HS-27A (cell line): ENCODE measurements at regions not wholly inside any gene's neighbourhood (a gene's known extent, or its start where the extent isn't known, plus 50 kb on each side); places are given as distances from the start of the nearest gene placed in this dataset.
A peak's percentile ranks its signal among the peaks of the same experiment; 100 is the strongest.
"Not testable (repeated sequence)": the region's sequence is repeated elsewhere in the genome, so short reads cannot be mapped to it uniquely, and the experiment has no call there.

Source experiments
- DNase-seq: peaks from one replicate; pipeline ENCODE4 v3.0.0-alpha.2; 2012; ENCODE audit warnings: low read depth, missing footprints

DNA sequence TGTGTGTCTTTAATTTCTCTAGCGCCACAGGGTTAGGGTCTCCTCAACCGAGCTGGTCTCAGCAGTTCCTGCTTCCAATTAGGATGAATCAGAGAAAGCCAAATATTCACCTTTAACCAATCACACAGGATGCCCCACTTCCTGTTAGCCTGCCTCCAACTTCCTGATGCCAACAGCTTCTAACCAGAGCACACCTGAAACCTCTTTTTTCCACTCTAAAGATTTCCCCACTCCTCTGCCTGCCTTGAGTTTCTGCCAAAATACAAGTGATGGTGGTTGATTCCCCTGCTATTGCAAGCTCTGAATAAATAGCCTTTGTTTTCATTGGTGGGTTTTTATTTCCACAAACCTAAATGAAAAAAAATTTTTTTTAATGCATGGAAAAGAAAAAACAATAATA is 144.7 kb upstream of the UST start:
- no peak for DNase-seq

GRCh38 chr6:148608199-148608951 is 138.5 kb upstream of the UST start:
- peak; percentile 4 for DNase-seq

DNA sequence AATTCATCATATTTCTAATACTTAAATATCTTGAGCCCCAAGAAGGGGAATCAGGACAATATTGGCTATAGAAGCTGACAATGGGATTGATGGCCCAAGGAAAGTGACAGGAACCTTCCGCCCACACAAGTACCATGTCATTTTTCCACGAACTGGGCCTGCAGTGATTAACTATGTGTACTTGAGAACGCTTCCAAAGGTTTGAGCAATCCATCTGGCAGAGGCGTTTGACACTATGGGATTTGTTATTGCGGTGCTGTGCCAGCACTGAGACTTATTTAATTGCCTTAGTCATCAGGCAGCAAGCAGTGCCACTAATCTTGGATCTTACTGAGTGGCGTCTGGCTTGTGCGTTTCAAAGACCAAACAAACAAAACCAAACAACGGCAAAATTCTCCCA is 135.6 kb upstream of the UST start:
- no peak for DNase-seq

- no peak for DNase-seq
Observed at GRCh38 chr6:148612043-148612442, 134.8 kb upstream of the UST start.

DNA sequence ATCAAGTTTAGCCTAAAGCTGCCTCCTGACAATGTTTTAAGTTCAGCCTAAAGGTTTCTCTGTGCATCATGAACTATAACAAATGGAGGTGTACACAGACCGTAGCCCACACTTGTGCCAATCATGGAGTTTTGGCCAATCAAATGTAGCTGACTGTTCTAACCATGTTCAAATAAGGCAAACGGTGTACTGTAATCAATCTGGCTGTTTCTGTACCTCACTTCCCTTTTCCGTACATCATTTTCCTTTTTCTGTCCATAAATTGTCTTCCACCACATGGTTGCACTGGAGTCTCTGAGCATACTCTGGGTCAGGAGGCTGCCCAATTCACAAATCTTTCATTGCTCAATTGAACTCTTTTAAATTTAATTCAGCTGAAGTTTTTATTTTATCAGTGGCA is 132.2 kb upstream of the UST start:
- DNase-seq, result no peak

GRCh38 chr6:148616841-148617240 is 130.0 kb upstream of the UST start:
- no peak for DNase-seq

GRCh38 chr6:148617530-148617929 is 129.3 kb upstream of the UST start:
- DNase-seq, result no peak

- no peak for DNase-seq
Observed at GRCh38 chr6:148619891-148620290, 126.9 kb upstream of the UST start.

GRCh38 chr6:148620579-148621298 is 126.1 kb upstream of the UST start:
- DNase-seq, result no peak

- no peak for DNase-seq
Observed at GRCh38 chr6:148625609-148626008, 121.2 kb upstream of the UST start.

- DNase-seq, result no peak
Observed at GRCh38 chr6:148628251-148628650, 118.6 kb upstream of the UST start.

- DNase-seq, result no peak
Observed at GRCh38 chr6:148629181-148629580, 117.6 kb upstream of the UST start.

- DNase-seq, result no peak
Observed at GRCh38 chr6:148629592-148630465, 117.0 kb upstream of the UST start.

GRCh38 chr6:148635070-148635743 is 111.6 kb upstream of the UST start:
- no peak for DNase-seq

DNA sequence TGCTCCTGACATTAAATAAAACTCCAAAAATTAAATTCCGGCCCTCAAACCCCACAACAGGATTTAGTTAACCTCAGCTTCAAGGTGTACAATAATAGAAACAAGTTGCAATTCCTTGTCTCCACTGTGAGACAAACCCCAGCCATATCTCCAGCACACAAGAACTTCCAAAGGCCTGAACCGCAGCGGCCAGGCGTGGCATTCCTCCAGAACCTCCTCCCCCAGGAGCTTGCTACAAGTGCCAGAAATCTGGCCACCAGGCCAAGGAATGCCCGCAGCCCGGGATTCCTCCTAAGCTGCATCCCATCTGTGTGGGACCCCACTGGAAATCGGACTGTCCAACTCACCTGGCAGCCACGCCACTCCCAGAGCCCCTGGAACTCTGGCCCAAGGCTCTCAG is 105.0 kb upstream of the UST start:
- DNase-seq, result not testable (repeated sequence)

DNA sequence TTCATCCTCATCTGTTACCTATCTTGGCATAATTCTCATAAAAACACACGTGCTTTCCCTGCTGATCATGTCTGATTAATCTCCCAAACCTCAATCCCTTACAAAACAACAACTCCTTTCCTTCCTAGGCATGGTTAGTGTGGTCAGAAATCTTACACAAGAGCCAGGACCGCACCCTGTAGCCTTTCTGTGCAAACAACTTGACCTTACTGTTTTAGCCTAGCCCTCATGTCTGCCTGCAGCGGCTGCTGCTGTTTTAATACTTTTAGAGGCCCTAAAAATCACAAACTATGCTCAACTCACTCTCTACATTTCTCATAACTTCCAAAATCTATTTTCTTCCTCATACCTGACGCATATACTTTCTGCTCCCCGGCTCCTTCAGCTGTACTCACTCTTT is 103.6 kb upstream of the UST start:
- not testable (repeated sequence) for DNase-seq

DNA sequence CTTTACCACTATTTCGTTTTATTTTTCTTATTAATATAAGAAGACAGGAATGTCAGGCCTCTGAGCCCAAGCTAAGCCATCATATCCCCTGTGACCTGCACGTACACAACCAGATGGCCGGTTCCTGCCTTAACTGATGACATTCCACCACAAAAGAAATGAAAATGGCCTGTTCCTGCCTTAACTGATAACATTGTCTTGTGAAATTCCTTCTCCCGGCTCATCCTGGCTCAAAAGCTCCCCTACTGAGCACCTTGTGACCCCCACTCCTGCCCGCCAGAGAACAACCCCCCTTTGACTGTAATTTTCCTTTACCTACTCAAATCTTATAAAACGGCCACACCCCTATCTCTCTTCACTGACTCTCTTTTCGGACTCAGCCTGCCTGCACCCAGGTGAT is 101.8 kb upstream of the UST start:
- not testable (repeated sequence) for DNase-seq

DNA sequence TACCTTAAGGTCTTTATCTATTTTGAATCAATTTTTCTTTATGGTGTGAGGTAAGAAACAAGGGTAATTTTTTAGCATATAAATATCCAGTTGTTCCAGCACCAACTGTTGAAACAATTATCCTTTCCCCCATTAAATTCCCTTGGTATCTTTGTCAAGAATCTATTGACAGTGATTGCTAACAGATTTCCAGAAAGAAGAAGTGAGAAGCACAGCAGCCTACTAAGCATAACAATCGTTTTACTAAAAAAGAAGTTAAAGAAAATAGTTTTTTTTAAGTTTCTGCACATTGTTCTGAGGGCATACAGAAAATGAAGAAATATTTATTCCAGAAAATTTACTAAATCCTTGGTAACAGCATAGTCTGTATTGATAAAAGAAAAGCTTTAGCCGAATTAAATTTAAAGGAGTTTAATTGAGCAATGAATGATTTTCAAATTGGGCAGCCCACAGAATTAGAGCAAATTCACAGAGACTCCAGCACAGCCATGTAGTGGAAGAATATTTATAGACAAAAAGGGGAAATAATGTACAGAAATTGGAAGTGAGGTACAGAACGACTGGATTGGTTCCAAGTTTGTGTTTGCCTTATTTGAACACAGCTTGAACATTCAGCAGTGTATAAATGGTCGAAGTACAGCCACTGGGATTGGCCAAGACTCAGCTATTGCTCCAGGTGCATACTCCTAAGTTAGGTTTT is 97.9 kb upstream of the UST start:
- no peak for DNase-seq

- no peak for DNase-seq
Observed at GRCh38 chr6:148649454-148649963, 97.3 kb upstream of the UST start.

GRCh38 chr6:148650941-148651505 is 95.8 kb upstream of the UST start:
- no peak for DNase-seq

- no peak for DNase-seq
Observed at GRCh38 chr6:148652205-148652604, 94.6 kb upstream of the UST start.
